ENCODE measurements at regions not wholly inside any gene's neighbourhood (a gene's known extent, or its start where the extent isn't known, plus 50 kb on each side); places are given as distances from the start of the nearest gene placed in this dataset.

GRCh38 chr2:51673628-51674027 lies 641.7 kb upstream of the NRXN1 start:
- TF ChIP-seq CTCF (IDR thresholded peaks at IDR 0.05 in 4 of 5, conservative IDR thresholded peaks at IDR 0.05 in 1 of 5) (no peak), POLR2A (IDR thresholded peaks at IDR 0.05) (no peak)

All from gastrocnemius medialis (tissue), 4 donors.